Stomach (tissue), 4 donors: ENCODE measurements at regions not wholly inside any gene's neighbourhood (a gene's known extent, or its start where the extent isn't known, plus 50 kb on each side); places are given as distances from the start of the nearest gene placed in this dataset.
A peak's percentile ranks its signal among the peaks of the same experiment; 100 is the strongest.

Experiments
- CTCF ChIP-seq, 7 experiments: fragments of 450-650 bp in 4 of 7; fragments of 200-600 bp in 3 of 7; sonication (generic) in 3 of 7; IDR thresholded peaks; one replicate each; pipeline ENCODE4 v1.5.1; 2016 to 2019; ENCODE audit warnings: antibody characterized with exemption in 7 of 7, control low read depth in 2 of 7, mild to moderate bottlenecking in 1 of 7
- EP300 ChIP-seq: sonication (generic); formaldehyde crosslinking; IDR thresholded peaks from one replicate; pipeline ENCODE4 v1.6.1; 2017; ENCODE audit warnings: antibody characterized with exemption
- POLR2A ChIP-seq, 4 donors: fragments of 450-650 bp; IDR thresholded peaks; one replicate each; pipeline ENCODE4 v1.6.1; 2016; ENCODE audit warnings: antibody characterized with exemption in 4 of 4, control low read depth in 2 of 4, mild to moderate bottlenecking in 1 of 4, moderate library complexity in 1 of 4
- POLR2AphosphoS5 ChIP-seq, 3 donors: sonication (generic); formaldehyde crosslinking; IDR thresholded peaks; one replicate each; pipeline ENCODE4 v1.6.1; 2016; ENCODE audit warnings: antibody characterized with exemption in 3 of 3

- no peak for TF ChIP-seq POLR2AphosphoS5 (IDR thresholded peaks at IDR 0.05)
- peak in 1 of 7 experiments; percentile 26 for TF ChIP-seq CTCF (IDR thresholded peaks at IDR 0.05)
- no peak for TF ChIP-seq POLR2A (IDR thresholded peaks at IDR 0.05)
- TF ChIP-seq EP300 = no peak
Observed at GRCh38 chr3:176514297-176514696, 683.0 kb downstream of the TBL1XR1 start.
